ENCODE measurements at regions not wholly inside any gene's neighbourhood (a gene's known extent, or its start where the extent isn't known, plus 50 kb on each side); places are given as distances from the start of the nearest gene placed in this dataset.

GRCh38 chr2:217438821-217439220, 564.0 kb downstream of the TNS1 start:
- Histone ChIP-seq H3K4me1 (ENCODE audit: insufficient read depth, low read length) (peaks cover 7% of the 10 kb centered on the region), H3K27me3 (ENCODE audit: insufficient read depth, low read length) (no peaks in the 10 kb centered on the region), H3K9ac (ENCODE audit: low read depth, low read length) (no peak overlapping the region), H3K9me3 (ENCODE audit: insufficient read depth, low read depth, low read length) (no peaks in the 10 kb centered on the region), H3K4me3 (ENCODE audit: low read length) (no peak overlapping the region), H3K27ac (ENCODE audit: low read depth, low read length) (no peak overlapping the region), H3K36me3 (ENCODE audit: insufficient read depth, low read length) (no peaks in the 10 kb centered on the region)
- WGBS = 100% methylated on average over 1 of the region's 1 CpG

GRCh38 chr2:217438136-217438535, 564.7 kb downstream of the TNS1 start:
- no peaks in the 10 kb centered on the region for H3K9me3 ChIP-seq (ENCODE audit: insufficient read depth, low read depth, low read length)
- H3K4me1 ChIP-seq (ENCODE audit: insufficient read depth, low read length) = peaks cover 11% of the 10 kb centered on the region
- H3K9ac ChIP-seq (ENCODE audit: low read depth, low read length) = no peak overlapping the region
- no peak overlapping the region for H3K4me3 ChIP-seq (ENCODE audit: low read length)
- no peaks in the 10 kb centered on the region for H3K36me3 ChIP-seq (ENCODE audit: insufficient read depth, low read length)
- H3K27ac ChIP-seq (ENCODE audit: low read depth, low read length) = no peak overlapping the region
- no peaks in the 10 kb centered on the region for H3K27me3 ChIP-seq (ENCODE audit: insufficient read depth, low read length)
- whole genome bisulfite sequencing = 97% methylated on average over 5 of the region's 5 CpGs

DNA sequence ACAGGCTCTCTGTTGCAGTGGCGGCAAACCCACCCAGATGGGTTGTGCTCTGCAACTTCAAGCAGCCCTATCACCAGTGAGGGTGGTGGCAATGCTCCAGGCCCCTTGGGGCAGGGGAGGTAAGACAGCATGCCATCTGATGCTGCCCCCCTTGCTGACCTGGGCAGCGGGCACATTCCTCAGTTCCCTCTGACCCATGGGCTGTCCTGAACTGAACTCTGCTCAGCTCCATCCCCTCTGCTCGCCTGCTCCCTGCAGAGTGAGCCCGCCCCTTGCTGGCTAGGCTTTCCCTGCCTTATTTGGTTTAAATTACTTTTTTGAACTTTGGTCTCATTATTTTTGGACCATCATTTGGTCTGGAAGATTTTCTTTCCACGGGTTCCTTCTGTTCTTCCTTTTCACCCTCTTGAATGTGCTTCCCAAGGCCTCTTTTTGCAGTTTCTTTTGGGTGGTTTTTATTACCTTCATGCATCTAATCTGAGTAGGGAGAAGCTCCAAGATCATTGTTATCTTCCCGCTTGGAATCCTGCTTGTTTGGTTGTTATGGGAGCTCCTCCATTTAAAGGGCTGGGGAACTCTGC, 565.4 kb downstream of the TNS1 start:
- Histone ChIP-seq H3K27me3 (ENCODE audit: insufficient read depth, low read length) (no peaks in the 10 kb centered on the region), H3K36me3 (ENCODE audit: insufficient read depth, low read length) (no peaks in the 10 kb centered on the region), H3K27ac (ENCODE audit: low read depth, low read length) (no peak overlapping the region), H3K9ac (ENCODE audit: low read depth, low read length) (no peak overlapping the region), H3K4me3 (ENCODE audit: low read length) (no peak overlapping the region), H3K9me3 (ENCODE audit: insufficient read depth, low read depth, low read length) (no peaks in the 10 kb centered on the region), H3K4me1 (ENCODE audit: insufficient read depth, low read length) (peaks cover 11% of the 10 kb centered on the region)
- 75% methylated on average over 6 of the region's 6 CpGs for whole genome bisulfite sequencing

DNA sequence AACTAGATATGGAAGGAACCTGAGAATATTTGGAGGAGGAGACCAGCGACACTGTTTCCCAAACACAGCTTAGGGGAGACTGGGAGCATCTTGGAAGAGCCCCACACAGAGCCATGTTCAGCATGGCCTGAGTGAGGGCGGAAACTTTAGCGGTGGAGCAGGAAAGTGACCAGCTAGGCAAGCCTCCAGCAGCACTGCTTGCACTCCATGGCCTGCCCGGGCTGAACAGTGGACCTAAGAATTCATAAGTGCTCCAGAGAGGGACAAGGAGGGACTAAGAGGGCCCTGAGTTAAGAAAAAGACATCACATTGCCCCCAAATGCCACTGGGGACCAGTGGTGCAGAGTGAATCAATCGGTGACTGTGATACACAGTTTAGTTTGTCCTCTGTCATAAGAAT, 566.4 kb downstream of the TNS1 start:
- H3K36me3 ChIP-seq (ENCODE audit: insufficient read depth, low read length) = no peaks in the 10 kb centered on the region
- H3K4me3 ChIP-seq (ENCODE audit: low read length) = no peak overlapping the region
- no peak overlapping the region for H3K9ac ChIP-seq (ENCODE audit: low read depth, low read length)
- WGBS = 86% methylated on average over 4 of the region's 5 CpGs
- no peaks in the 10 kb centered on the region for H3K27me3 ChIP-seq (ENCODE audit: insufficient read depth, low read length)
- H3K27ac ChIP-seq (ENCODE audit: low read depth, low read length) = no peak overlapping the region
- no peaks in the 10 kb centered on the region for H3K9me3 ChIP-seq (ENCODE audit: insufficient read depth, low read depth, low read length)
- H3K4me1 ChIP-seq (ENCODE audit: insufficient read depth, low read length) = peaks cover 11% of the 10 kb centered on the region

DNA sequence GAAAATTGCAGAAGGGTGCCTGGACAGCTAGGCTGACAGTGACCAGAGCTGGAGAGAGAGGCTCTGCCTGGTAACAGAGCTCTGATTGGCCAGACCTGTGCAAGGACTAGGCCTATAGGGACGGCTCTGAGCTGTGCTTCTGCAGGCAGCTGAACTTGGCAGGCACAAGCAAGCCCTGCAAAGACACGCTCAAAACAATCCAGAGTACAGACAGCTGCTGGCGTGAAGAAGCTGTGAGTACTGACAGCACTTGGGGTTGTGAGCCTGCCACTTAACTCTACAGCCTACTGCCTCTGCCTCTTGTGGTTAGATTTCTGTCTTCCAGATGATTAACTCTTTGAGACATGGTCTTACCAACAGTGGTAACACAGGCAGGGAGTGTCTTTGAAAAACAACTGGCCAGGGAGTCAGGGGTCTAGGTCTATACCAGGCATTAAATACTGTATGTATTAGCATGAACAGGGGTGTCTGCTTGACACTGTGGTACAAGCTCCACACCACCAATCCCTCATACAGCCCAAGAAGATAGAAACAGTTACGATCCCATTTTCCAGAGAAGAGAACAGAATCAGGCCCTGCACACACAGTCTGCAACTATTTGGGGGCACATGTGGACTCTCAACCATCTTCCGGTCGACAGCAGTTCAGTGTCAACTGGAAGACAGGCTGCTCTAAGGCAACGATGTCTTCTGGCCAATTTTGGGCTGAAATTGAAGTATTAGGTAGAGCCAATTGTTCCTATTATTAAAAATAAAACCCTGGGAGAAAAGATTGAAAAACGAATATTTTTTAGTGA, 568.4 kb downstream of the TNS1 start:
- H3K27me3 ChIP-seq (ENCODE audit: insufficient read depth, low read length) = no peaks in the 10 kb centered on the region
- no peak overlapping the region for H3K27ac ChIP-seq (ENCODE audit: low read depth, low read length)
- WGBS = 63% methylated on average over 8 of the region's 8 CpGs

GRCh38 chr2:217433522-217433921, 569.3 kb downstream of the TNS1 start:
- Histone ChIP-seq H3K4me1 (ENCODE audit: insufficient read depth, low read length) (peaks cover 11% of the 10 kb centered on the region), H3K36me3 (ENCODE audit: insufficient read depth, low read length) (no peaks in the 10 kb centered on the region), H3K9me3 (ENCODE audit: insufficient read depth, low read depth, low read length) (no peaks in the 10 kb centered on the region), H3K4me3 (ENCODE audit: low read length) (no peak overlapping the region), H3K9ac (ENCODE audit: low read depth, low read length) (no peak overlapping the region), H3K27ac (ENCODE audit: low read depth, low read length) (no peak overlapping the region), H3K27me3 (ENCODE audit: insufficient read depth, low read length) (no peaks in the 10 kb centered on the region)
- WGBS = 77% methylated on average over 6 of the region's 6 CpGs

More for the DNA sequence above, 568.4 kb downstream of the TNS1 start:
- Histone ChIP-seq H3K4me1 (ENCODE audit: insufficient read depth, low read length) (peaks cover 11% of the 10 kb centered on the region), H3K36me3 (ENCODE audit: insufficient read depth, low read length) (no peaks in the 10 kb centered on the region), H3K9me3 (ENCODE audit: insufficient read depth, low read depth, low read length) (no peaks in the 10 kb centered on the region), H3K4me3 (ENCODE audit: low read length) (no peak overlapping the region), H3K9ac (ENCODE audit: low read depth, low read length) (no peak overlapping the region)

GRCh38 chr2:217431577-217432269, 571.1 kb downstream of the TNS1 start:
- Histone ChIP-seq H3K27me3 (ENCODE audit: insufficient read depth, low read length) (no peaks in the 10 kb centered on the region), H3K9me3 (ENCODE audit: insufficient read depth, low read depth, low read length) (no peaks in the 10 kb centered on the region), H3K36me3 (ENCODE audit: insufficient read depth, low read length) (no peaks in the 10 kb centered on the region), H3K27ac (ENCODE audit: low read depth, low read length) (no peak overlapping the region), H3K9ac (ENCODE audit: low read depth, low read length) (no peak overlapping the region), H3K4me1 (ENCODE audit: insufficient read depth, low read length) (peaks cover 11% of the 10 kb centered on the region), H3K4me3 (ENCODE audit: low read length) (no peak overlapping the region)
- 80% methylated on average over 7 of the region's 7 CpGs for WGBS

DNA sequence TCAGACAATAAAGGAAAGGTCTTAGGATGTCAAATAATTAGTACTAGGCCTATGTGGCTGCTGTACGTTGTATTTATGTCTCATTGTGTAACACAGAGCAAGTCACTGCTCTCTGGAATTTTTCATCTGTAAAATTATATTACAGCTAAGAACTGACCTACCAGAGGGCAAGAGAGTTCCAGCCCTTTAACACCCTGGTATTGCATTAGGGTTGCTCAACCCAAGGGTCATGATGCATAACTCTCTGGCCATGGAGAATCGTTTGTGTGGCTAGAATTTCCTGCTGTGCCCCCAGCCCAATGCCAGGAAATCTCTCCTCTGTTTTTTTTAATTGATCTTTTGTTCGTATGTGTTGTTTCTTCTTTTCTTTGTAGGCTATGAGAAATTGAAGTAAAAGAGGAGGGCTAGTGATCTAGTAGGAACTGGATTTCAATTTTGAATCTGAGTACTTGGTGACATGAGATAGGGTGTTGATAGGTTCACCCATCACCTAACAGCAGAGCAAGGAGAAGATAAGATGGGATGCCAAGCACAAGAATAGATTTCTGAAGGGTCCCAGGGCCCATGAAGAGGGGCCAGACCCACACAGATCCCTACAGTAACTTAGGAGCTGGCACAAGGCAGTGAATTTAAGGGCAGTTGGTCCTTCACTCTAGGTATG, 571.2 kb upstream of the TNP1 start:
- Histone ChIP-seq H3K36me3 (ENCODE audit: insufficient read depth, low read length) (no peaks in the 10 kb centered on the region), H3K9ac (ENCODE audit: low read depth, low read length) (no peak overlapping the region), H3K9me3 (ENCODE audit: insufficient read depth, low read depth, low read length) (no peaks in the 10 kb centered on the region), H3K4me3 (ENCODE audit: low read length) (no peak overlapping the region), H3K27me3 (ENCODE audit: insufficient read depth, low read length) (no peaks in the 10 kb centered on the region), H3K27ac (ENCODE audit: low read depth, low read length) (no peak overlapping the region), H3K4me1 (ENCODE audit: insufficient read depth, low read length) (peaks cover 11% of the 10 kb centered on the region)
- 93% methylated on average over 3 of the region's 3 CpGs for WGBS

DNA sequence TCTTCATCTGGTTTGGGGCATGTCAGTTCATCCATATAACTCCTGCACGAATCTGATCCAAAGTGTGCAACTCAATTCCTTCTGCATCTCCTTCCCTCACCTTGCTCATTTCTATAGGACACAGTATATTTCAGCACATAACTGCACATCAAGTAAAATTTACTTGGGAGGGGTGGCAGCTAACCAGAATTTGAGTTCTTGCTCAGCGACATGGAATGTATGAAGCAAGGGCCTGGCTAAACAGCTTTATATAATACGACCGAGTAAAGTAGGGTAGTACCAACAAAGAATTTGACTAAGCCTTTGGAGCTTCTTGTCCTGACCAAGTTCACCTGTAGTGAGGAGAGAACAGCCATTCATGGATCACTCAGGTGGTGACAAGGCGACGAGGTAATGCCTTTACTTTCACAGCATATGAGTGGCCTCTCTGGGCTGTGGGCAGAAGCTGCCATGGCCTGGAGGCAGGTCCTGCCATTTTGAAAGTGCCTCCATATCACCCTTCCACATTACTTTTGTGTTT, 570.2 kb upstream of the TNP1 start:
- H3K9ac ChIP-seq (ENCODE audit: low read depth, low read length) = no peak overlapping the region
- H3K9me3 ChIP-seq (ENCODE audit: insufficient read depth, low read depth, low read length) = no peaks in the 10 kb centered on the region
- H3K27me3 ChIP-seq (ENCODE audit: insufficient read depth, low read length) = no peaks in the 10 kb centered on the region
- no peak overlapping the region for H3K27ac ChIP-seq (ENCODE audit: low read depth, low read length)
- WGBS = 94% methylated on average over 6 of the region's 6 CpGs
- H3K4me1 ChIP-seq (ENCODE audit: insufficient read depth, low read length) = peaks cover 11% of the 10 kb centered on the region
- no peaks in the 10 kb centered on the region for H3K36me3 ChIP-seq (ENCODE audit: insufficient read depth, low read length)
- H3K4me3 ChIP-seq (ENCODE audit: low read length) = no peak overlapping the region

DNA sequence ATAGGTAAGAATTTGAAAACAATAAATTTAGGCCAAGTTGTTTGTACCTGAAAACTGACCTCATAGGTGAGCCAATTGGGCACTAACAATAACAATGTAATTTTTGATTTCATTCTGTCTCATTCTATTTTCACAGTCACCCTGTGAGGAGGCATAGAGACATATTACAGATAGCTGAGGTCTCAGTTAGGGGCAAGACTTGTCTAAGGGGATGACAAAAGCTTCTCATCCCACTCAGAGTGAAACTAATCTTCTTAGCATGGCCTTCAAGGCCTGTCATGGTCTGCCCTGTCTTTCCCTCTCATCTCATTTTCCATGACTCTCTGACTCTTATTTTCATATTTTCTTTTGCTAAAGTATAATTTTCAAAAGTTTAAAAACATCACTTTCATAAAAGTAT, 562.0 kb upstream of the TNP1 start:
- H3K9ac ChIP-seq (ENCODE audit: low read depth, low read length) = no peak overlapping the region
- no peak overlapping the region for H3K4me3 ChIP-seq (ENCODE audit: low read length)
- H3K9me3 ChIP-seq (ENCODE audit: insufficient read depth, low read depth, low read length) = no peaks in the 10 kb centered on the region
- H3K27me3 ChIP-seq (ENCODE audit: insufficient read depth, low read length) = no peaks in the 10 kb centered on the region
- H3K4me1 ChIP-seq (ENCODE audit: insufficient read depth, low read length) = no peaks in the 10 kb centered on the region
- no peak overlapping the region for H3K27ac ChIP-seq (ENCODE audit: low read depth, low read length)
- no peaks in the 10 kb centered on the region for H3K36me3 ChIP-seq (ENCODE audit: insufficient read depth, low read length)

- Histone ChIP-seq H3K9me3 (ENCODE audit: insufficient read depth, low read depth, low read length) (no peaks in the 10 kb centered on the region), H3K27ac (ENCODE audit: low read depth, low read length) (no peak overlapping the region), H3K36me3 (ENCODE audit: insufficient read depth, low read length) (no peaks in the 10 kb centered on the region), H3K4me1 (ENCODE audit: insufficient read depth, low read length) (no peaks in the 10 kb centered on the region), H3K9ac (ENCODE audit: low read depth, low read length) (no peak overlapping the region), H3K4me3 (ENCODE audit: low read length) (no peak overlapping the region), H3K27me3 (ENCODE audit: insufficient read depth, low read length) (no peaks in the 10 kb centered on the region)
- 100% methylated on average over 4 of the region's 4 CpGs for WGBS
These were observed 561.0 kb upstream of the TNP1 start for GRCh38 chr2:217420854-217421253.
